Mesenchymal stem cell (in vitro differentiated cells and primary cell): ENCODE measurements at regions not wholly inside any gene's neighbourhood (a gene's known extent, or its start where the extent isn't known, plus 50 kb on each side); places are given as distances from the start of the nearest gene placed in this dataset.

Experiments used
- DNase-seq: peaks from one replicate; pipeline ENCODE4 v3.0.0-alpha.2; 2013
- H2AFZ ChIP-seq: one replicate; pipeline ENCODE4 v1.6.1; 2013; ENCODE audit warnings: low read depth, mild to moderate bottlenecking, control low read depth, inconsistent platforms, low read length, moderate library complexity
- H2AK5ac ChIP-seq: 2 replicates; pipeline ENCODE4 v1.6.1; 2013; ENCODE audit warnings: low read length, moderate library complexity, mild to moderate bottlenecking, inconsistent platforms; ENCODE audit not compliant: severe bottlenecking
- H2BK120ac ChIP-seq: one replicate; pipeline ENCODE4 v1.6.1; 2013; ENCODE audit warnings: low read depth, mild to moderate bottlenecking, inconsistent platforms, low read length, moderate library complexity
- H2BK12ac ChIP-seq, 2 experiments: one replicate each; pipeline ENCODE4 v1.6.1; 2013; ENCODE audit warnings: inconsistent platforms in 2 of 2, low read length in 2 of 2, mild to moderate bottlenecking in 2 of 2, moderate library complexity in 2 of 2, control low read depth in 1 of 2
- H2BK15ac ChIP-seq: one replicate; pipeline ENCODE4 v1.6.1; 2013; ENCODE audit warnings: mild to moderate bottlenecking, low read depth, inconsistent platforms; ENCODE audit not compliant: poor library complexity, severe bottlenecking
- H2BK5ac ChIP-seq: 2 replicates; pipeline ENCODE4 v1.6.1; 2013; ENCODE audit warnings: low read depth, mild to moderate bottlenecking, low read length, control low read depth, inconsistent platforms; ENCODE audit not compliant: poor library complexity, severe bottlenecking
- H3K14ac ChIP-seq, 2 experiments: one replicate each; pipeline ENCODE4 v1.6.1; 2013; ENCODE audit warnings: inconsistent platforms in 2 of 2, low read length in 2 of 2, control low read depth in 1 of 2, mild to moderate bottlenecking in 1 of 2, moderate library complexity in 1 of 2
- H3K18ac ChIP-seq, 2 experiments: one replicate each; pipeline ENCODE4 v1.6.1; 2013; ENCODE audit warnings: inconsistent platforms in 2 of 2, low read length in 2 of 2, control low read depth in 1 of 2, low read depth in 1 of 2, mild to moderate bottlenecking in 1 of 2
- H3K23ac ChIP-seq, 2 experiments: one replicate each; pipeline ENCODE4 v1.6.1; 2013; ENCODE audit warnings: inconsistent platforms in 2 of 2, low read length in 2 of 2, mild to moderate bottlenecking in 2 of 2, moderate library complexity in 2 of 2, control low read depth in 1 of 2
- H3K27ac ChIP-seq: 2 replicates; pipeline ENCODE4 v1.5.1; 2013; ENCODE audit warnings: mild to moderate bottlenecking, moderate library complexity, low read length, control low read depth, inconsistent platforms; ENCODE audit not compliant: poor library complexity, severe bottlenecking
- H3K27me3 ChIP-seq, 2 experiments: 2 replicates each; pipeline versions ENCODE4 v1.6.1 to v1.7.0; 2013; ENCODE audit warnings: low read length in 2 of 2, mild to moderate bottlenecking in 2 of 2, moderate library complexity in 2 of 2, control low read depth in 1 of 2, inconsistent platforms in 1 of 2; ENCODE audit not compliant: control insufficient read depth in 1 of 2, insufficient read depth in 1 of 2
- H3K36me3 ChIP-seq, 2 experiments: 2 replicates each; pipeline versions ENCODE4 v1.6.1 to v1.7.0; 2013; ENCODE audit warnings: low read length in 2 of 2, control low read depth in 1 of 2, inconsistent platforms in 1 of 2, low read depth in 1 of 2, mild to moderate bottlenecking in 1 of 2; ENCODE audit not compliant: insufficient read depth in 2 of 2, control insufficient read depth in 1 of 2
- H3K4ac ChIP-seq, 2 experiments: one replicate each; pipeline ENCODE4 v1.6.1; 2013; ENCODE audit warnings: inconsistent platforms in 2 of 2, low read length in 2 of 2, mild to moderate bottlenecking in 2 of 2, moderate library complexity in 2 of 2, control low read depth in 1 of 2, low read depth in 1 of 2
- H3K4me1 ChIP-seq: 2 replicates; pipeline ENCODE4 v1.6.1; 2013; ENCODE audit warnings: low read depth, low read length, control low read depth; ENCODE audit not compliant: control insufficient read depth, insufficient read depth
- H3K4me2 ChIP-seq: 2 replicates; pipeline ENCODE4 v1.6.1; 2013; ENCODE audit warnings: low read length, mild to moderate bottlenecking, inconsistent platforms; ENCODE audit not compliant: poor library complexity, severe bottlenecking
- H3K4me3 ChIP-seq, 2 experiments: 2 replicates each; pipeline versions ENCODE4 v1.5.1 to v1.7.0; 2013; ENCODE audit warnings: low read length in 2 of 2, mild to moderate bottlenecking in 2 of 2, control low read depth in 1 of 2, low read depth in 1 of 2; ENCODE audit not compliant: insufficient read depth in 1 of 2
- H3K79me1 ChIP-seq: replicated peaks from 2 replicates; pipeline ENCODE4 v1.6.1; 2013; ENCODE audit warnings: mild to moderate bottlenecking, control low read depth, low read length, inconsistent platforms; ENCODE audit not compliant: poor library complexity, severe bottlenecking
- H3K9ac ChIP-seq: 2 replicates; pipeline ENCODE4 v1.7.0; 2013; ENCODE audit warnings: mild to moderate bottlenecking, low read length, moderate library complexity
- H3K9me3 ChIP-seq: 2 replicates; pipeline ENCODE4 v1.7.0; 2013; ENCODE audit warnings: mild to moderate bottlenecking, low read length; ENCODE audit not compliant: control insufficient read depth
- H4K8ac ChIP-seq: one replicate; pipeline ENCODE4 v1.6.1; 2013; ENCODE audit warnings: inconsistent platforms, mild to moderate bottlenecking, low read length, moderate library complexity
- H4K91ac ChIP-seq: one replicate; pipeline ENCODE4 v1.6.1; 2013; ENCODE audit warnings: mild to moderate bottlenecking, low read length, inconsistent platforms
- WGBS: methylation state at CpG from one replicate; pipeline ENCODE4 v1.1.7; 2013; ENCODE audit warnings: mixed read lengths; 5-methylcytosine and 5-hydroxymethylcytosine counted together

DNA sequence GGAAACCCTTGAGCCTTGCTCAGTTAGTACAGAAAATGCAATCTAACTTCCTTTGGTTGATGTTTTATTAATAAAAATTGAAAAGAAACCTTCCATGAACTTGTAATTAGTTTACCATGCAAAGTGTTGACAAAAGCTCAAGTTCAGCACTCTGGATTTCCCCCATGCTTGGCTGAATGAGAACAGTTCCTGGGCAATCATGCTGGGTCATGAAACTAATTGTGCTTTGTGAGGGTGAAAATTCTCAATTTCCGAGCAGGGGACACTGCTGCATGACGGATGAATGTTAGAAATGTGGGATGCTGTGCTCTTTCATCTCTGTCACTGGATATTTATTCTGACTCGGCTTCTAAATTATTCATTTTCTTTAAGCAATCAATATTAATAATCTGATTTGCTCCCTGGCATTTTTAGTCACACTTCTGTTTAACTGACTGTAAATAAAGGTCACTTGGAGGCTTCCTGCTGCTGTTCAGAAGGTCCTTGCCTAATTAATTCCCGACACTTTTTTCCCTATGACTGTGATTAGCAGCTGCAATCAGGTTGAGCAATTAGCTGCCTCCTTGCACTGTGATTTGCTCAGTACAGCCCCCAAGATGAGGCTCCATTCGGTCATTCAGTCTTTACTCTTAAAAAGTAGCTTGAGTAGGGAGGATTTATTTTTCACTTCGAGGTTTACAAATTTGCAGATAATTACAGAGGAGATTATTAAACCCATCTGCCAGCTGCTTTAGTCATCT lies 678.1 kb upstream of the ZNF608 start:
- H3K9ac ChIP-seq, result no peak overlapping the region
- H3K14ac ChIP-seq, result no peak overlapping the region
- no peaks in the 10 kb centered on the region for H3K36me3 ChIP-seq
- H3K4me2 ChIP-seq, result no peak overlapping the region
- no peak overlapping the region for H2BK120ac ChIP-seq
- H3K79me1 ChIP-seq, result no peaks in the 10 kb centered on the region
- no peak overlapping the region for H2BK5ac ChIP-seq
- 83% methylated on average over 4 of the region's 6 CpGs for WGBS
- no peak overlapping the region for H3K4me3 ChIP-seq
- no peak for DNase-seq
- no peaks in the 10 kb centered on the region for H3K27me3 ChIP-seq
- no peak overlapping the region for H2AK5ac ChIP-seq
- no peak overlapping the region for H2BK12ac ChIP-seq
- no peak overlapping the region for H3K23ac ChIP-seq
- H4K8ac ChIP-seq, result no peak overlapping the region
- H2BK15ac ChIP-seq, result no peak overlapping the region
- H2AFZ ChIP-seq, result no peak overlapping the region
- H3K9me3 ChIP-seq, result peaks cover 24% of the 10 kb centered on the region
- no peak overlapping the region for H3K27ac ChIP-seq
- no peak overlapping the region for H3K18ac ChIP-seq
- H3K4ac ChIP-seq, result no peak overlapping the region
- no peak overlapping the region for H4K91ac ChIP-seq
- no peaks in the 10 kb centered on the region for H3K4me1 ChIP-seq

DNA sequence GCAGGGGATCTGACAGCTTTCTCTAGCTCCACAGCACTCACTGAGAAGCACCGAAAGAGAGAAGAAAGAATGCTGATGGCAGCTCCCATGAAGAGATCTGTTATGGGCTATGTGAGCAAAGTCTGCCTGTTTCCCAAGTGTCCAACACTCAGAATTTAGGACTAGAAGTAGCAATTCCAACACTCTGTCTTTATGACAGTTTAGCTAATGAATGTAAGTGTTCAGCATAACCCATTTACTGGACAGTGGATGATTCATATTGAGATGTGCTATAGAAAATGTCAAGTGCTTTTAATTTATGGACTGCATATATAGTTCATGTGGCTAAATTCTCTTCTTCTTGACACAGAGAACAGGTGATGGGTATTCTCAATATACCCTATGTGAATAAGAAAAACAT lies 683.1 kb upstream of the ZNF608 start:
- Histone ChIP-seq H2AK5ac (no peak overlapping the region), H2BK15ac (no peak overlapping the region), H3K14ac (no peak overlapping the region), H3K4ac (no peak overlapping the region), H4K91ac (no peak overlapping the region), H3K4me3 (no peak overlapping the region), H2BK120ac (no peak overlapping the region), H3K9me3 (peaks cover 24% of the 10 kb centered on the region), H3K18ac (no peak overlapping the region), H2BK5ac (no peak overlapping the region), H3K27me3 (no peaks in the 10 kb centered on the region), H3K79me1 (no peaks in the 10 kb centered on the region), H3K36me3 (no peaks in the 10 kb centered on the region), H3K9ac (no peak overlapping the region), H3K23ac (no peak overlapping the region), H2BK12ac (no peak overlapping the region), H3K27ac (no peak overlapping the region), H3K4me1 (no peaks in the 10 kb centered on the region), H4K8ac (no peak overlapping the region), H3K4me2 (no peak overlapping the region), H2AFZ (no peak overlapping the region)
- DNase-seq, result peak; percentile 20
- WGBS, result 29% methylated on average over 1 of the region's 1 CpG

DNA sequence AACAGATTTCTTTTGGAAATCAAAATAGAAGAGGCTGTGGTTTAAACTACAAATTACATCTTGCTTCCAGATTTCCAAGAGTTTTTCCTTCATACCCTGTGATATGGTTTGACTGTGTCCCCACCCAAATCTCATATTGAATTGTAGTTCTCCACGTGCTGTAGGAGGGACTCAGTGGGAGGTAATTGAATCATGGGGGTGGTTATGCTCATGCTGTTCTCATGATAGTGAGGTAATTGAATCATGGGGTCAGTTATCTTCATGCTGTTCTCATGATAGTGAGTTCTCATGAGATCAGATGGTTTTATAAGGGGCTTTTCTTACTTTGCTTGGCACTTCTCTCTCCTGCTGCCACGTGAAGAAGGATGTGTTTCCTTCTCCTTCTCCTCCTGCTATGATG lies 687.0 kb upstream of the ZNF608 start:
- no peak for DNase-seq
- Histone ChIP-seq H4K8ac (no peak overlapping the region), H3K9me3 (peaks cover 12% of the 10 kb centered on the region), H2BK5ac (no peak overlapping the region), H3K14ac (no peak overlapping the region), H3K79me1 (no peaks in the 10 kb centered on the region), H2BK120ac (no peak overlapping the region), H3K18ac (no peak overlapping the region), H2AFZ (no peak overlapping the region), H2BK12ac (no peak overlapping the region), H3K23ac (no peak overlapping the region), H2BK15ac (no peak overlapping the region), H3K36me3 (no peaks in the 10 kb centered on the region), H3K4me3 (no peak overlapping the region), H3K27me3 (no peaks in the 10 kb centered on the region), H3K9ac (no peak overlapping the region), H3K4me2 (no peak overlapping the region), H2AK5ac (no peak overlapping the region), H3K27ac (no peak overlapping the region), H3K4ac (no peak overlapping the region), H4K91ac (no peak overlapping the region), H3K4me1 (no peaks in the 10 kb centered on the region)
- 42% methylated on average over 2 of the region's 2 CpGs for WGBS

DNA sequence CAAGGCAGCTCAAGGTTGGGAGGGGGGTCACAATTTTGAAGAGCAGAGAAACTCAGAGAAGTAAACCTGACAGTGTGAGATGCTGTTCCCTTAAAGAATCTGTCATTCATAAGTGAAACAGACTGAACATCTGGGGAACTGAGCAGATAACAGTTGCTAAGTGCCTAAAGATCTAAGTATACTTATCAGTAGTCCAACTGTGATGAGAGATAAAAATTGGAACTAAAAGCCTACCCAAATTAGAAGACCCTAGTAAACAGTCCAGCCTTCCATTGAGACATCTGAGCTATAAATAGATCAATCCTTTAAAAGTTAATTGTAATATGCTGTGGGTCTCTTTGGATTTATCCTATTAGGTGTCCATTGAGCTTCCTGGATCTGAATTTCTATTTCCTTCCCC lies 692.8 kb upstream of the ZNF608 start:
- H4K91ac ChIP-seq, result no peak overlapping the region
- H3K36me3 ChIP-seq, result no peaks in the 10 kb centered on the region
- no peak overlapping the region for H2AFZ ChIP-seq
- H3K18ac ChIP-seq, result no peak overlapping the region
- no peak for DNase-seq
- peaks cover 36% of the 10 kb centered on the region for H3K9me3 ChIP-seq
- H2BK15ac ChIP-seq, result no peak overlapping the region
- H3K9ac ChIP-seq, result no peak overlapping the region
- no peak overlapping the region for H2BK120ac ChIP-seq
- no peak overlapping the region for H4K8ac ChIP-seq
- no peak overlapping the region for H3K14ac ChIP-seq
- no peak overlapping the region for H3K4ac ChIP-seq
- H2AK5ac ChIP-seq, result no peak overlapping the region
- H3K4me1 ChIP-seq, result no peaks in the 10 kb centered on the region
- no peak overlapping the region for H3K4me3 ChIP-seq
- H3K4me2 ChIP-seq, result no peak overlapping the region
- H2BK12ac ChIP-seq, result no peak overlapping the region
- no peak overlapping the region for H2BK5ac ChIP-seq
- no peaks in the 10 kb centered on the region for H3K79me1 ChIP-seq
- H3K23ac ChIP-seq, result no peak overlapping the region
- H3K27me3 ChIP-seq, result no peaks in the 10 kb centered on the region
- no peak overlapping the region for H3K27ac ChIP-seq
